Stimulated activated CD8-positive, alpha-beta memory T cell treated with anti-CD3 and anti-CD28 coated beads, Interleukin-7, amount 100 ng/mL, for 1 hour (primary cell): ENCODE measurements at regions not wholly inside any gene's neighbourhood (a gene's known extent, or its start where the extent isn't known, plus 50 kb on each side); places are given as distances from the start of the nearest gene placed in this dataset.
"Not testable (repeated sequence)": the region's sequence is repeated elsewhere in the genome, so short reads cannot be mapped to it uniquely, and the experiment has no call there.

ENCODE experiments used
- DNase-seq, 2 donors: peaks; one replicate each; pipeline ENCODE4 v3.0.0-alpha.2; 2020; ENCODE audit warnings: low read depth in 2 of 2

DNA sequence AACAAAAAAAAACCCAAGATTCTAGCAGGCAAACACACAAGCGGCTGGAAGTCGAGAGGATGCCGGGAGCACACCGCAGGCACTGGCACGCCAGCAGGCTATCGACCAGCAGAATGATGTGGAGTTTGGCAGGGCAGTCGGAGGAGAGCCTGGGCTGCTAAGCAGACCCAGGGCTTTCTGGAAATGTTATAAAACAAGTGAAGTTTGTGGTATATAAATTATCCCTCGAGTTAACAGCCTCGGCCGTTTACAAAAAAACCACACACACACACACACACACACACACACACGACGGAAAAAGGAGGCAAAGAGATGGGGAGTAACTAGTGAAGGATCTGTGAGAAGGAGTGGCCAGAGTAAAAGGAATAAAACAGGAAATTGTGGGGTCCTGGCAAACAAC is 87.2 kb upstream of the IVNS1ABP start:
- no peak for DNase-seq

DNA sequence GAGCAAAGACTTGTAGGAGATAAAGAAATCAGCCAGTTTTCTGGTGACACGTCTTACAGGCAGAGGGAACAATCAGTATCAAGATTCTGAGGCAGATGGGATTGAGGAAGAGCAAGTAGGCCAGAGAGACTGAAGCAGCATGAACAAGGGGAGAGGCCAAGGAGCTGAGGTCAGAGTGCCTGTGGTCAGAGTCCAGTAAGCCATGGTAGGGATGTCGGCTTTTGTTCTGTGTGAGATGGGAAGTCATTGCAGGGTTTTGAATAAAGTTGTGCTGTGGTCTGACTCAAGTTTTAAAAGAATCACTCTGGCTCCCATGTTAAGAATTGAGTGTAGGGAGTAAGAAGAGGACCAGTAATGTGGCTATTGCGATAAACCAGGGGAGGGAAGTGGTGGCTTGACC is 85.9 kb upstream of the IVNS1ABP start:
- no peak for DNase-seq

DNA sequence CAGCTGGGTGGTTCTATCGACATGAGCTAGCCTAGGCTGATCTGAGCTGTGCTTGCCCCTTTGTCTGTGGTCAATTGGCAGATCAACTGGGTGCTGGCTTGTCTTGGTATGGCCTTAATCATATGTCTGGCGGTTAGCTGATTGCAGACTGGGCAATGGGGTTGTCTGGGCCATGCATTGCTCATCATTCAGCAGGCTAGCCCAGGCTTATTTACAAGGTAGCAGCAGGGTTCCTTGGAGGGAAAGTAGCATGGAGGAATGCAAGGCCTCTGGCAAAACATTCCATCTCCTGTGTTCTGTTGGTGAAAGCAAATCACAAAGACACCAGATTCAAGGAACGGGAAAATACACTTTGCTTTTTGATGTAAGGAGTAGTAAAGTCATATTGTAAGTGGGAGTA is 84.0 kb upstream of the IVNS1ABP start:
- DNase-seq: no peak

DNA sequence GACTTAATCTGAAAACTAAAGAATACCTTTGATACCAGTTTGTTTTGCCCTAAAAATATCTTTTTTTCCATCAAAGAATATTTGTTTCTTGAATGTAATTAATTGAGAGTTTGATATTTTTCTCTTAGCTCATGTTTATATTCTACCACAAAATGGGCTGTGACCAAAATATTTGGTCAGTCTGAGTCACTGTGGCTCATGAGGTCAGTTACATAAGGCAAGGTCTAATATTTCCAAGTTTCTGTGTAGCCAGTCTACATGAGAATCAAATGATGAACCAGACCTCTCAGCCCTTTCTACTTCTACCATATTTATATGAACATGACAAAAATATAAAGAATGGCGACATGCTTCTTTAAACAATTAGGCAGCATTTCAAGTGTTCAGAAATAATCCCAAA is 83.0 kb upstream of the IVNS1ABP start:
- DNase-seq: no peak

DNA sequence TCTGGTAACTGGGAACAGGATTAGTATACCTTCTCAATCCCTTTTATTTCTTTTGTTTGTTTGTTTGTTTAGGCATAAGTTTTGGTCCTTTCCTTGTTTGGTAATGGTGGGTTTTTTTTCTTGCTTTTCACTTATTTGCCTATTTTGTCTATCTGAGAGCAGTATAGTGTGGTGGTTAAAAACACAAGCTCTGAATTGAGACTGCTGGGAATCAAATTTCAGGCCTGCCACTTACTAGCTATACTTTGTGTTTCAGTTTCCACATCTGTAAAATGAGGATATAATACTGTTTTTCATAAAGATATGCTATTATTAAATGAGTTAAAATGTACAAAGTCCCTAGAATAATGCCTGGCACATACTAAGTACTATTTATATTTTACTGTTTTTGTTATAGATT is 81.6 kb upstream of the IVNS1ABP start:
- DNase-seq: no peak

DNA sequence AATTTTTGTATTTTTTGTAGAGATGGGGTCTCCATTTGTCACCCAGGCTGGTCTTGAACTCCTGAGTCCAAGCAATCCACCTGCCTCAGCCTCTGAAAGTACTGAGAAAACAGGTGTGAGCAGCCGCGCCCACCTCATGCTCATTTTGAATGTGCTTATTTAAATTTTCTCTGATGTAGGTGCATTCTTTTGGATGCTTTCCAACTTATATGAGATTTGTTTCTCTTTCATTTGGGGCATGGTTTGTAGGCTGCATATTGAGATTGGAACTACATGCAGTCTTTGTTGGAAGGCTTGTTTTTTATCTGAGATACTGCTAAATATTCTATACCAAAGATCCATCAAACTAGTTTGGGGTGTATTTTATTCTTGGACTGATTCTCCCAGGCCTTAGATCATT is 81.0 kb upstream of the IVNS1ABP start:
- no peak for DNase-seq

DNA sequence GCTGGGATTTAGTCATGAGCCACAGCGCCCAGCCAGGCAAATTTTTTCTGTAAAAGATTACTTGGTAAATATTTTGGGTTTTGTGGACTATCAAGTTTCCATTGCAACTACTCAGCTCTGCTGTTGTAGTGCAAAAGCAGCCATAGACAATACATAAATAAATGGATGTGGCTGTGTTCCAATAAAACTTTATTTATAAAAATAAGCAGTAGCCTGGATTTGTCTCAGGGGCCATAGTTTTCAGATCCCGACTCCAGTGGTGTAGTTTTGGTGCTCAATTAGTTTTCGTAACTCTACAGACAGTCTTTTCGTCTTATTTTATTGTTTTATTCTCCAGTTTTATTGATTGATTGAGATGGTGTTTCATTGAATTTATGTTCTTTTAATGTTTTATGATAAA is 80.1 kb upstream of the IVNS1ABP start:
- no peak for DNase-seq

DNA sequence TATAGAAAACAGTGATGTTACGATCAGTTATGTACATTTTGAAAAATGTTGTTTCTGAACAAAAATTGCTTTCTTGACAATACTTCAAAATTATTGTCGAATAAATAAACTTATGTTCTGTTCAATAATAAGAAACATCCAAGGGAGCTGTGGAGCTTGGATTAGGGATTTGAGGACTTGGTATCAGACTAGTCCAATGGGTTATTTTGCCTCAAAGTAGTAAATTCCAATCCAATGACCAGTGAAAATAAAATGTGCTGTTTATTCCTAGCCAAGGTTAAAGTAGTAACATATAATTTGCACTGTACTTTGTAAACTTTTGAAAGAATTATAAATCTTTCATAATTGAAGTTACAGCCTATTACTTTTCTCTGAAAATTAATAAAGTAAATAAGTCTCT is 79.1 kb upstream of the IVNS1ABP start:
- no peak for DNase-seq

DNA sequence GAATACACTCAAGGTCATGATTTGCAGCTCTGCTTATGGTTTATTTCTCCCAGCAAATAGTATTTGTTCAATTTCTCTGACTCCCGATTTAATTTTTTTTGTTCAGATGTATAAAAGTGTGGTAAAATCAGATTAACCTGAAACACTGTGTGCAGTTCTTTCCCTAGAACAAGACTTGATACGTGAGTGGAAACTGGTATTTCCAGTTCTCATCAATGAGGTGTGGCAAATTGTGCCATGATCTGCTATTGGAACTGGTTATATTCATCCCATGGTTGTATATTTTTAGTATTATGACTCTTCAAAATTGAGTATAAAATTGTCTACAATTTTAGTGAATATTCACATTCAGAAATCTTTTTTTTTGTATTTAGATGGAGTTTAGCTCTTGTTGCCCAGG is 76.8 kb upstream of the IVNS1ABP start:
- no peak for DNase-seq

DNA sequence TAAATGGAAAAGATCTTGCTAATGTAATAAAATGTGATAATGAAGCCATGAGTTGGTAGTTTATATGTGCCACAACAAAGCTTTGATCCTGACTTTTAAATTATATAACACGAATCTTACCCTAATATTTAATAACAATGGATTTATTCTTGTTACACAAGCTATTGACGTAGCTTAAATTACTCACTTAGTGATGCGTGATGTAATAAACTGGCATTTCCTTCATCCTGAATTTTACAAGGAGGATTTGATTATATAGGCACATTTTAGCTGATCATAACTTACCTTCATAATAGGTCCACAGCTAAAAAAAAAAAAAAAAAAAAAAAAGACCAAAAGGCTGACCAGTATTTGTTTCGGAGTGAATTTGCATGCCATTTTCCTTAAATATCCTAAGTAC is 76.2 kb upstream of the IVNS1ABP start:
- DNase-seq: no peak

DNA sequence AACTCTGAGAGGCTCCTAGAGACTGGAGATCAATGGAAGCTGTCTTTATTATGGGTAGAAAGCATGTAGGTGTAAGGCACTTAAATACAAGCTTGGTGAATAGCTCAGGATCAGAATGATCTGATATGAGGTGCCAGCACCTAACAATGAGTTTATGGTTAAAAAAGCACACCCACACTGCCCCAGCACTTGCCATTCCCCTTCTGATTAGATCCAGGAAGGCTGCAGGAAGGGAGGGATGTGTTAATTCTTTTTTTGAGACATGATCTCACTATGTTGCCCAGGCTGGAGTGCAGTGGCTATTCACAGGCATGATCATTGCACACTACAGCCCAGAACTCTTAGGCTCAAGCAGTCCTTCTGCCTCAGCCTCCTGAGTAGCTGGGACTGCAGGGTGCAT is 71.8 kb upstream of the IVNS1ABP start:
- DNase-seq: no peak

DNA sequence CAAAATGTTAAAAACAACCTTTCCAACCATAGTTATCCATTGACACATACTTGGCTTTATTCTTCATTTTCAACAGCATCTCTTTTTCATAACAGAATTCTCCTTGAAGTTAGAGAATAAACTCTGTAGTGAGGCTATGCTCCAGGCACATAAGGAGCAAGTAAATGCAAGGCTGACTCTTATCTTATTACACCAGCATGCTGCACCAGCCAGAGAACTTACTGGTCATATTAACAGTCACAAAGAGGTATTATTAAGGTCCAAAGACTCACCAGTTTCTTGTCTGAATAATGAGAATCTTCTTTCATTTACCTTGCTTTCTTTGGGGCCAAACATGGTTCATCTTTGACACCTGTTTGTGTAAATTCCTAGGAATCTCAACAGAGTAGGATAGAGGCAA is 71.3 kb upstream of the IVNS1ABP start:
- DNase-seq: no peak

DNA sequence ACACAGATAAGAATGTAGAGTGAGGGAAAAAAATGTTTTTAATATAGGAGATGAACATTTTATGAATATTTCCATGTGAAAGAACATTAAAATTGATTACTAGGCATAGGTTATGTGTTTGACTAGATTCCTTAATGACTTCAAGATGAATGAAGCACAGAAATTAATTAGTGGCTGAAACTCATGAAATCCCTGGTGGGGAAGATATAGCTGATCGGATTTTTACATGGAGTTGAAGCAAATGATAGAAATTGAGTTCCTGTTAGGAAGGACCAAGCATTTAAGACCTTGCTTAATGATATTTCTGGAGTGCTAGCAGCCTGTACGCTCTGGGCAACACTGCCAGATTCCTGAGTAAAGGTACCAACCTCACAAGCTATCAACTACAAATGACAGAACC is 68.9 kb upstream of the IVNS1ABP start:
- no peak for DNase-seq

DNA sequence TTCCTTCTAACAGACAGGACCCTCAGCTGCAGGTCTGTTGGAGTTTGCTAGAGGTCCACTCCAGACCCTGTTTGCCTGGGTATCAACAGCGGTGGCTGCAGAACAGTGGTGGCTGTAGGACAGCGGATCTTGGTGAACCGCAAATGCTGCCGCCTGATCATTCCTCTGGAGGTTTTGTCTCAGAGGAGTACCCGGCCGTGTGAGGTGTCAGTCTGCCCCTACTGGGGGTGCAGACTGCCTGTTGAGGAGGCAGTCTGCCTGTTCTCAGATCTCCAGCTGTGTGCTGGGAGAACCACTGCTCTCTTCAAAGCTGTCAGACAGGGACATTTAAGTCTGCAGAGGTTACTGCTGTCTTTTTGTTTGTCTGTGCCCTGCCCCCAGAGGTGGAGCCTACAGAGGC is 66.8 kb upstream of the IVNS1ABP start:
- not testable (repeated sequence) for DNase-seq

DNA sequence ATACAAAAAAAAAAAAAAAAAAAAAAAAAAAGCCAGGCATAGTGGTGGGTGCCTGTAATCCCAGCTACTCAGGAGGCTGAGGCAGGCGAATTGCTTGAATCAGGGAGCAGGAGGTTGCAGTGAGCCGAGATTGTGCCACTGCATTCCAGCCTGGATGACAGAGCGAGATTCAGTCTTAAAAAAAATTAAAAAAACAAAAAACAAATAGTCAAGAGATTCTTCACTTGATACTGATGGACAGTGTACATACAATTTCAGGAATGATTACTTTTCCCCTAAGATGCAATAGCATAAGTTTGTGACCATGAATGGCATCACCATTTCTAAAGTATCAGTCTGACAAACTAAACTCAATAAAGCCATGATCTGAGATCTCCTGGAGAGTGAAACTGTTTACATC is 60.8 kb upstream of the IVNS1ABP start:
- DNase-seq: no peak

DNA sequence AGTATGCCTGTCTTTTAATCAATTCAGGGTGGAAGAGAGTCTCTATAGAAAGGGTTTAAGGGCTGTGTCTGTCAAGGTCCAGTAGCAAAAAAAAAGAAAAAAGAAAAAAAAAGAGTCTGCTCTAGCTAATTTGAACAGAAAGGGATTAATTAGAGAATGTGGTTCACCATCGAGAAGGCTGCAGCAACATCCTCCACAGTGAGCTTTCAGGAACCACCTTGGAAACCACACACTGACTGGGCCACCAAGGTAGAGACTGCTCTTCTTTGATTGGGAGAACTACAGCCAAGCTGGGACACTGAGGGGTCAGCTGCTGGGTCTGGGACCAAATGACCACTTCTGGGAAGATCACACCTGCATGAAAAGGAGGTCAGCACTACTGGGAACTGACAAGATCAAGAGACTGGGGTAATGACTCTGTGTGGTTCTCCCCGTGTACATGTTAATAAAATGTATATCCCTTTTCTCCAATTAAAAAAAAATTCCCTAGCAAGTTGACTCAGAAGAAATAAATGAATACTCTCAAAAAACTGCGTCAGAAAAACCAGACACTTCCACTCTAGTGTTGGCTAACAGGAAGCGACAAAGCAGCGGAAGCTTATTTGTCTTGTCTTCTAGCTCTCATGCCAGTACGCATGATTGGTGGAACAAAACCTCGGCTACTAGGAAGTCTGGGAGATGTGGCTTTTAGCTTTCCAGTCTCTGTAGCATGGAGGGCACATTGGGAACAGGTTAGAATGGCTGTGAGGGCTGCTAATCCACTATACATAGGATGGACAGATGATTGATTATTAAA is 60.0 kb upstream of the IVNS1ABP start:
- DNase-seq: no peak

DNA sequence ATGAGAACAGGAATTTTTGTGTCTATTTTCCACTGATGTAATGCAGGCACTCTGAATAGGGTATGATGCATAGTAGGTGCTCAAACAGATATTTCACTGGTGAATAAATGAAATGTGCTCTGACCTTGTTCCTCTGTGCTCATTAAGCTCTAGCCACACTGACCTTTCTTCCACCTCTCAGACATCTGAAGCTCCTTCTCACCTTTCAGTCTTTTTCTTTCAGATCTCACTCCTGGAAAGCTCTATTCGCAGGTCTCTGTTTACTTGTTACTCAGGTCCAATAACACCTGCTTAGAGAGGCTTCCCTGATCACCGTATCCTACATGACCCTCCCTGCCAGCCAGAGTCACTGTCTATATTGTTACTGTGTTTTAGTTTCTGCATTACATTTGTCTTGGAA is 59.2 kb upstream of the IVNS1ABP start:
- no peak for DNase-seq

DNA sequence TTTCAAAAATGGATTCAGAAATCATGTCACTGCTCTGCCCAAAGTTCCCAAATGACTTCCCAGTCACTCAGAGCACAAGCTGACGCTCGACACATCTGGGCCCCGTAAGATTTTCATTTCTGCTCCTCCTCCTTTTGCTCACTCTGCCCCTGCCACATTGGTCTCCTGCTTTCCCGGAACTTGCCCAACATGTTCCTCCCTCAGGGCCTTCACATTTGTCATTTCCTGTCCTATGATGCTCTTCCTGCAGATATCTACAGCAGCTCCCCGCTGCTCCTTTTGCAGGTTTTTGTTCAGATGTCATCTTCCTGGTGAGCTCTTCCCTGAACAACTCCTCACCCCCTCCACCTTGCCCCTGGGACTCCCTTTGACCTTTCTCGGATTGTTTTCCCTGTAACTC is 58.5 kb upstream of the IVNS1ABP start:
- no peak for DNase-seq

DNA sequence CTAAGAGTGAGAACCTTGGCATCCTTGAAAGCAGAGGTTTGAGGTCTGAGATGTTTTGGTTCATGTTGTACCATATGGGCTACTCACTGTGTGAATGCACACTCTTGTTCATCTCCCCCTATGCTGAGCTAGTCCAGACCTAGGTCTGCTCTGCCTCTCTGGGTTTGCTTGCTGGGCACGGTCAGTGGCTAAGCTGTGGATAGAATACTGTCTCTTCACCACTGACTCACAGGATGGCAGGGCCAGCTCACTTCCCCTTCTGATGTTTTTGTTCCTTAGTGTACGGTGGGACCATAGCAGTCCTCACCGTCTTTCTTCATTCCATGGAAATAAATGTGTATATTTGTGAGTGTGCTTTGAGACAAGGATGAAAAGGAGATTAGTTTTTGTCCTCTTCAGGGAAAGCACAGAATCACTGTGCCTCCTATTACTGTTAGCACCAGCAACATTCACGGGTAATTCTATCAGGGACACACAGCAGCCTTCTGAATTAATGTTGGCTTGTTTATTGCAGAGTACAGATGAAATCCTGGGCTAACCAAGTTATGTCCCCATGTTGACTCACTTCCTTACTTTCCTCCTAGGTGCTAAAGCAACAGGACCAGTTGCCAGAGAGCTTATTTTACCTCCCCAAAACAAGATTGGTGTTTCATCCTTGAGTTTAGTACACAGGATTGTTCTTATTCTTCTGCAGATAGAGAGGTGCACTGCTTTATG is 56.9 kb upstream of the IVNS1ABP start:
- no peak for DNase-seq

DNA sequence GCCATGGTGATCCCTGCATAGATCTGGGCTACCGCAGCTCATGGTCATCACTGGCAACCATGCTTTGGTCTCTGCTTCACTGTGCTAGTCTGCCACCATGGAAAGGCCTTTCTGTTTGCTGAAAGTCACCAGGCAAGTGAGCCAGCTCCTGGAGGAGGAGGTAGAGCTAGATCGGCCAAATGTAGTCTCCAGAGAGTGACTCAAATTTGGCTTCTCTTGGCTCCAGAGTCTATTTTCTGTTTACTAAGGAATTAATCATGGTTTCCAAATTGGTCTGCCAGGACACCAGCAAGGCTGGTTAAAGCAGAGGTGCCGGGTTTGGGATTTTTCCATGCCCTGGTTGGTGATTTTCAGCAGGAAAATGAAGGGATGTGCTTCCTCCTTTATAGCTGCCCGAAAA is 52.7 kb upstream of the IVNS1ABP start:
- DNase-seq: no peak

DNA sequence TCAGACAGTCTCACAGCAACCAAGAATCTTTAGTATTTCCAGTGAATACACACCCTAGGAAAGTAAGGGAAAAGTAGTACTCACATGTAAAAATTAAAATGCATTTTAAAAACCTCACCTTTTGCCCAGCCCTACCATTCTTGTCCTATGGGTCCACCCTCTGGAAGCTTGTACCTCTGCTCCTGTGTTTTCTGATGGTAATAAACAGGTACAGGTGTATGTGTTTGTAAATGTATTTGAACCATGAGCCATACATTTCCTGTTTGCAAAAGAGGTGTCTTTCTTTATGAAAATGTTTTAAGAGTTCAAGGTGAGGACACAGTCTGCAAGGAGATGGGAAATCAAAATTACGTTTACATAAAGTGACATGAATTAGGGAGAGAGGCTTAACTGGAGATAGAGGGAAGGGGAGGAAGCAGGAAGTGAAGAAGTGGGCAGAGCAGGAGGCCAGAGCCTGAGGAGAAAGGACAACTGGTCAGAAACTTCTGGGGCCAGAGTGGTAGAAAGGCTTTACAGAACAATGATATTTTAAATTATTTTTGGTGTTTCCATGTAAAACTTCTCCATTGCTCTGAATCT is 52.0 kb upstream of the IVNS1ABP start:
- DNase-seq: no peak

DNA sequence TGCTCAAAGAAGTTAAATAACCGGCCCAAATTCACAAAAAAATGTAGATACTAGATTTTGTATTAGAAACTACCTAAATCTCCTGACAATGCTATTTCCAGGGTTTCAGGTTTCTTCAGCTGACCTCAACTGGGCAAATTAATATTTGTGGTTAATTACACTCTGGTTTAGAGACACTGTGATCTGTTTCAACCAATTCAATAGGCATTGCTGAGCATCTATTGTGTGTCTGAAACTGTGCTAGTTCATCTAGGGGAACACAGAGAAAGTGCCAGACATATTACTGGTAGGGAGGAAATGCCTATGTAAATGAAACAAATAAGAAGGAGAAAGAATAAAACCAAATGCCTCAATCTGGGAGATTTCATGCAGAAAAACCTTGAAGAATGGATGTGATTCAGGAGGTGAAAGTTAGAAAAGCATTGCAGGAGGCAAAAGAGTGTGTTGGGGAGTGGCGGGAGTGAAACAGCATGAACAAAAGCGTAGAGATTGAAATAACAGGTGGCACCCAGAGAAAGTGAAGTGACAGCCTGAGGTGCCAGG is 51.3 kb upstream of the IVNS1ABP start:
- no peak for DNase-seq

DNA sequence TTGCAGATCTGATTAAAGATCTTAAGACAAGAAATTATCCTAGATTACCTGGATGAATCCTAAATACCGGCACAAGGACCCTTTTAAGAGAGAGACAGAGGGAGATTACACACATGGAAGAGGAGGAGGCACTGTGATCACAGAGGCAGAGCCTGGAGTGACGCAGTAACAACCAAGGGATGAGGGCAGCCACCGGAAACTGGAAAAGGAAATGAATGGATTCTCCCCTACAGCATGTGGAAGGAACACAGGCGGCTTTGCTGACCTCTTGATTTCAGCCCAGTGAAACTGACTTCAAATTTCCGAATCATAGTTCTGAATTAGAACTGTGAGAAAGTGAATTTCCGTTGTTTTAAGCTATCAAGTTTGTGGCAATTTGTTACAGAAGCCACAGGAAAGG is 50.2 kb upstream of the IVNS1ABP start:
- DNase-seq: no peak
